GM12878 (cell line): ENCODE measurements at regions not wholly inside any gene's neighbourhood (a gene's known extent, or its start where the extent isn't known, plus 50 kb on each side); places are given as distances from the start of the nearest gene placed in this dataset.

Experiments used
- ATAC-seq: fragments of 200-7000 bp; cut with Tn5 transposase; 3 replicates; pipeline ENCODE4 v1.9.1; 2020; ENCODE audit warnings: mild to moderate bottlenecking, moderate library complexity
- BruUV-seq: library from RNA; stranded (reverse); fragments of 400-500 nt; replicated peaks from 2 replicates; lab custom pipeline; 2021; lab: Mats Ljungman, UMichigan
- CTCF ChIA-PET: fragments of 300-600 bp; sonication (Branson Sonifier 250); formaldehyde crosslinking; extraction: SDS; loops from one replicate; lab custom pipeline; 2021; ENCODE audit warnings: inconsistent platforms; lab: Yijun Ruan, JAX
- POLR2A ChIA-PET: fragments of 350-600 bp; formaldehyde crosslinking; extraction: SDS; loops from one replicate; lab custom pipeline; 2021; ENCODE audit warnings: inconsistent platforms; lab: Charles Lee
- RAD21 ChIA-PET: fragments of 300-600 bp; sonication (Branson Sonifier 250); formaldehyde crosslinking; loops from one replicate; lab custom pipeline; 2023; ENCODE audit warnings: antibody characterized with exemption; ENCODE audit not compliant: unreplicated experiment; lab: Charles Lee
- SMC1A ChIA-PET: fragments of 300-600 bp; sonication (Branson Sonifier 250); formaldehyde crosslinking; loops from one replicate; lab custom pipeline; 2023; ENCODE audit not compliant: unreplicated experiment, uncharacterized antibody; lab: Charles Lee
- DNase-seq: peaks from one replicate; pipeline ENCODE4 v3.0.0-alpha.2; 2011; ENCODE audit warnings: low read depth, low spot score
- FAIRE-seq: peaks from 3 replicates; lab custom pipeline; 2011; peaks lifted over from hg19 to GRCh38; lab: Jason Lieb, UNC
- H2AFZ ChIP-seq: 2 replicates; pipeline ENCODE4 v1.6.0; 2011; ENCODE audit warnings: low read depth, low read length, control low read depth; ENCODE audit not compliant: control insufficient read depth
- H3K27ac ChIP-seq: 2 replicates; pipeline ENCODE4 v1.5.1; 2011; ENCODE audit warnings: control low read depth; ENCODE audit not compliant: control insufficient read depth, insufficient read depth
- H3K27me3 ChIP-seq, 2 experiments: replicated peaks in 1 of 2; 2 replicates each; pipeline versions ENCODE4 v1.6.0 to v1.6.1; 2011; ENCODE audit warnings: low read length in 1 of 2; ENCODE audit not compliant: control insufficient read depth in 2 of 2, insufficient read depth in 2 of 2
- H3K36me3 ChIP-seq, 2 experiments: 2 replicates each; pipeline ENCODE4 v1.5.1; 2011; ENCODE audit warnings: low read length in 1 of 2; ENCODE audit not compliant: control insufficient read depth in 2 of 2, insufficient read depth in 2 of 2
- H3K4me1 ChIP-seq: 2 replicates; pipeline ENCODE4 v1.6.1; 2011; ENCODE audit warnings: mild to moderate bottlenecking, low read length, moderate library complexity, mixed read lengths; ENCODE audit not compliant: control insufficient read depth, insufficient read depth
- H3K4me2 ChIP-seq: 2 replicates; pipeline ENCODE4 v1.6.0; 2011; ENCODE audit warnings: control low read depth; ENCODE audit not compliant: control insufficient read depth, insufficient read depth
- H3K4me3 ChIP-seq: fragments of 200-600 bp; sonication (generic); 2 replicates; pipeline ENCODE4 v1.5.1; 2016
- H3K79me2 ChIP-seq: 2 replicates; pipeline ENCODE4 v1.6.0; 2011; ENCODE audit warnings: low read length; ENCODE audit not compliant: control insufficient read depth, insufficient read depth
- H3K9ac ChIP-seq: 2 replicates; pipeline ENCODE4 v1.8.0; 2011; ENCODE audit warnings: low read length, control low read depth, mixed read lengths; ENCODE audit not compliant: control insufficient read depth, insufficient read depth
- H3K9me3 ChIP-seq: replicated peaks from 3 replicates; pipeline ENCODE4 v1.5.1; 2011; ENCODE audit warnings: mild to moderate bottlenecking, low read length; ENCODE audit not compliant: control insufficient read depth, insufficient read depth
- H4K20me1 ChIP-seq: 2 replicates; pipeline ENCODE4 v1.6.0; 2011; ENCODE audit not compliant: control insufficient read depth, insufficient read depth
- BMI1 ChIP-seq: fragments of 450-650 bp; IDR thresholded peaks from 2 replicates; pipeline ENCODE4 v1.6.1; 2016; ENCODE audit warnings: mild to moderate bottlenecking, moderate library complexity, borderline replicate concordance
- CHD2 ChIP-seq: IDR thresholded peaks from 2 replicates; pipeline ENCODE4 v1.6.1; 2011; ENCODE audit warnings: low read depth, low read length, improper control_type of control experiment, borderline replicate concordance
- EGR1 ChIP-seq, 2 experiments: IDR thresholded peaks; 1 replicate in 1 of 2; 2 replicates in 1 of 2; pipeline ENCODE4 v1.6.1; 2011 to 2012; ENCODE audit warnings: low read depth in 2 of 2, low read length in 2 of 2, borderline replicate concordance in 1 of 2, mild to moderate bottlenecking in 1 of 2, moderate library complexity in 1 of 2
- MYC ChIP-seq: IDR thresholded peaks from 2 replicates; pipeline ENCODE4 v1.6.1; 2011; ENCODE audit warnings: mild to moderate bottlenecking, low read length, moderate library complexity, inconsistent platforms; ENCODE audit not compliant: insufficient read depth, insufficient replicate concordance, insufficient read length, severe bottlenecking
- PML ChIP-seq: IDR thresholded peaks from 2 replicates; pipeline ENCODE4 v1.6.1; 2012; ENCODE audit warnings: low read length, inconsistent platforms
- POLR2AphosphoS5 ChIP-seq: IDR thresholded peaks from 2 replicates; pipeline ENCODE4 v1.6.1; 2011; ENCODE audit warnings: mild to moderate bottlenecking, low read length, inconsistent platforms
- RCOR1 ChIP-seq: conservative IDR thresholded peaks from 2 replicates; pipeline ENCODE4 v1.6.1; 2012; ENCODE audit warnings: low read depth, low read length, improper control_type of control experiment
- SP1 ChIP-seq: IDR thresholded peaks from one replicate; pipeline ENCODE4 v1.6.1; 2011; ENCODE audit warnings: low read depth, low read length
- SREBF1 ChIP-seq: IDR thresholded peaks from 2 replicates; pipeline ENCODE4 v1.6.1; 2012; ENCODE audit warnings: mild to moderate bottlenecking, low read length
- YBX1 ChIP-seq: fragments of 450-650 bp; IDR thresholded peaks from 2 replicates; pipeline ENCODE4 v1.6.1; 2016; ENCODE audit warnings: antibody characterized with exemption
- WGBS: methylation state at CpG from one replicate; pipeline ENCODE4 v1.1.6; 2016; ENCODE audit warnings: low lambda C conversion rate; ENCODE audit not compliant: insufficient replicate concordance, insufficient coverage; ENCODE audit errors: missing lambda C conversion rate; 5-methylcytosine and 5-hydroxymethylcytosine counted together
- in situ Hi-C: fragments of 300-500 bp; cut with MboI; formaldehyde crosslinking; loops from 9 replicates; pipeline ENCODE4 v1.14.3; 2018; ENCODE audit warnings: mixed read lengths
- intact Hi-C: fragments of 100-400 bp; cut with micrococcal nuclease; formaldehyde crosslinking; loops from one replicate; pipeline ENCODE4 v1.14.2; 2022; ENCODE audit not compliant: unreplicated experiment
- TF ChIP-seq, protein P1 (sequence below): fragments of 450-650 bp; IDR thresholded peaks from 2 replicates; pipeline ENCODE4 v1.6.1; 2017; ENCODE audit warnings: low read depth, mild to moderate bottlenecking, moderate library complexity
- TF ChIP-seq, protein P2 (sequence below): fragments of 450-650 bp; IDR thresholded peaks from 2 replicates; pipeline ENCODE4 v1.6.1; 2017; ENCODE audit warnings: mild to moderate bottlenecking
- TF ChIP-seq, protein P3 (sequence below): fragments of 450-650 bp; IDR thresholded peaks from 2 replicates; pipeline ENCODE4 v1.6.1; 2017; ENCODE audit warnings: antibody characterized with exemption, mild to moderate bottlenecking, moderate library complexity
- TF ChIP-seq, protein P4 (sequence below): fragments of 450-650 bp; IDR thresholded peaks from 2 replicates; pipeline ENCODE4 v1.6.1; 2018; ENCODE audit warnings: borderline replicate concordance, mild to moderate bottlenecking; ENCODE audit not compliant: partially characterized antibody

DNA sequence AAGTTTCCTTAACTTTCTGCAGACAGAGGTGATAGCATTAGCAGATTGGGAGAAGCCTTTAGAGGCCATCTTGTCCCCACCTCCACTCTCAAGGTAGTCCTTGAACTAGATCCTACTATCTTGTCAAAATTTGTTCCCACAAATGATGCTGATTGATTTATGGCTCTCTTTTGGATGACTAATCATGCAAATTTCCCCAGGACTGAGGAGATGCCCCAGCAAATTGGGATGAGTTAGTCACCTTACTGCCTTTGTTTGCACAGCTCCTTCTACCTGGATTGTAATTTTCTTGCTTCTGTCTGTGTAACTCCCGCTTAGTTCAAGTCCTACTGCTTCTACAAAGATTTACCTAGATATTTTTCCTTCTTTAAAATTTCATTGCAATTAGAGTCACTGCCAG, 391.4 kb upstream of the CADM1 start (continued):
- no peak for TF ChIP-seq CHD2
- no peak for TF ChIP-seq YBX1
- TF ChIP-seq, protein P1, sequence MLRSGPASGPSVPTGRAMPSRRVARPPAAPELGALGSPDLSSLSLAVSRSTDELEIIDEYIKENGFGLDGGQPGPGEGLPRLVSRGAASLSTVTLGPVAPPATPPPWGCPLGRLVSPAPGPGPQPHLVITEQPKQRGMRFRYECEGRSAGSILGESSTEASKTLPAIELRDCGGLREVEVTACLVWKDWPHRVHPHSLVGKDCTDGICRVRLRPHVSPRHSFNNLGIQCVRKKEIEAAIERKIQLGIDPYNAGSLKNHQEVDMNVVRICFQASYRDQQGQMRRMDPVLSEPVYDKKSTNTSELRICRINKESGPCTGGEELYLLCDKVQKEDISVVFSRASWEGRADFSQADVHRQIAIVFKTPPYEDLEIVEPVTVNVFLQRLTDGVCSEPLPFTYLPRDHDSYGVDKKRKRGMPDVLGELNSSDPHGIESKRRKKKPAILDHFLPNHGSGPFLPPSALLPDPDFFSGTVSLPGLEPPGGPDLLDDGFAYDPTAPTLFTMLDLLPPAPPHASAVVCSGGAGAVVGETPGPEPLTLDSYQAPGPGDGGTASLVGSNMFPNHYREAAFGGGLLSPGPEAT: no peak
- TF ChIP-seq, protein P2, sequence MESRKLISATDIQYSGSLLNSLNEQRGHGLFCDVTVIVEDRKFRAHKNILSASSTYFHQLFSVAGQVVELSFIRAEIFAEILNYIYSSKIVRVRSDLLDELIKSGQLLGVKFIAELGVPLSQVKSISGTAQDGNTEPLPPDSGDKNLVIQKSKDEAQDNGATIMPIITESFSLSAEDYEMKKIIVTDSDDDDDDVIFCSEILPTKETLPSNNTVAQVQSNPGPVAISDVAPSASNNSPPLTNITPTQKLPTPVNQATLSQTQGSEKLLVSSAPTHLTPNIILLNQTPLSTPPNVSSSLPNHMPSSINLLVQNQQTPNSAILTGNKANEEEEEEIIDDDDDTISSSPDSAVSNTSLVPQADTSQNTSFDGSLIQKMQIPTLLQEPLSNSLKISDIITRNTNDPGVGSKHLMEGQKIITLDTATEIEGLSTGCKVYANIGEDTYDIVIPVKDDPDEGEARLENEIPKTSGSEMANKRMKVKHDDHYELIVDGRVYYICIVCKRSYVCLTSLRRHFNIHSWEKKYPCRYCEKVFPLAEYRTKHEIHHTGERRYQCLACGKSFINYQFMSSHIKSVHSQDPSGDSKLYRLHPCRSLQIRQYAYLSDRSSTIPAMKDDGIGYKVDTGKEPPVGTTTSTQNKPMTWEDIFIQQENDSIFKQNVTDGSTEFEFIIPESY: no peak
- no peak for TF ChIP-seq PML

DNA sequence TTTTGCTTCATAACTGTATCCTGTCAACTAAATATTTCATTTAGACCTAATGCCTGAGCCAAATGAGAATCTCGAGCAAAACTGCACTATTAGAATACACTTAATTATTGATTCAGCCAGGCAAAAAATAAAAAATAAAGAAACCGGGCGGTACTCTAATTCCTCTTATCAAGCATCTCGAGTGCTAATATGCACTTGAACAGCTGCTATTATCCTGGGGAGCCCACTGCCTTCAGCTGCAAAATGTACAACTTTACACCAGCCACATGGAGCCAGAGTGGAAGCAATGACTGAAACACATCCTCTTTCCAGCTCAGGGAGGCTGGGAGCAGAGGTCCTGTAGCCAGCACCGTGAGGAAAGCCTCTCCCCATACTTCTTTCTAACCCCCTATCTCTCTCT, 390.0 kb upstream of the CADM1 start:
- Histone ChIP-seq H2AFZ (no peak overlapping the region), H3K9me3 (no peaks in the 10 kb centered on the region; the same call in 2 of the 3 replicates), H3K27ac (no peak overlapping the region), H3K9ac (no peak overlapping the region), H3K36me3 (no peaks in the 10 kb centered on the region), H3K4me1 (peaks cover 14% of the 10 kb centered on the region), H3K4me3 (no peak overlapping the region), H4K20me1 (no peaks in the 10 kb centered on the region), H3K4me2 (no peak overlapping the region), H3K79me2 (no peaks in the 10 kb centered on the region), H3K27me3 (no peaks in the 10 kb centered on the region)
- ChIA-PET RAD21 (no interaction called here), CTCF (interaction anchor here (1.2 kb wide), 1 partner anchor 11 kb away, joined by 3 read pairs; no protein-coding TSS in a partner anchor), SMC1A (interaction anchor here (1.3 to 1.8 kb wide), 2 partner anchors 18 to 22 kb away, joined by 5 to 6 read pairs; no protein-coding TSS in a partner anchor), POLR2A (no interaction called here)
- in situ Hi-C loops (no loop called here), intact Hi-C loops (no loop called here)
- 68% methylated on average over 5 of the region's 5 CpGs for WGBS
- FAIRE-seq (no peak), ATAC-seq (no peak), DNase-seq (no peak)
- no TSS peak for BruUV-seq
- TF ChIP-seq RCOR1 (no peak), YBX1 (no peak), BMI1 (no peak), SP1 (no peak), EGR1 (IDR thresholded peaks at IDR 0.05; ENCODE audit: borderline replicate concordance in 1 of 2, low read depth in 2 of 2, low read length in 2 of 2) (no peak), SREBF1 (no peak), POLR2AphosphoS5 (no peak), MYC (no peak)
- TF ChIP-seq, protein P3, sequence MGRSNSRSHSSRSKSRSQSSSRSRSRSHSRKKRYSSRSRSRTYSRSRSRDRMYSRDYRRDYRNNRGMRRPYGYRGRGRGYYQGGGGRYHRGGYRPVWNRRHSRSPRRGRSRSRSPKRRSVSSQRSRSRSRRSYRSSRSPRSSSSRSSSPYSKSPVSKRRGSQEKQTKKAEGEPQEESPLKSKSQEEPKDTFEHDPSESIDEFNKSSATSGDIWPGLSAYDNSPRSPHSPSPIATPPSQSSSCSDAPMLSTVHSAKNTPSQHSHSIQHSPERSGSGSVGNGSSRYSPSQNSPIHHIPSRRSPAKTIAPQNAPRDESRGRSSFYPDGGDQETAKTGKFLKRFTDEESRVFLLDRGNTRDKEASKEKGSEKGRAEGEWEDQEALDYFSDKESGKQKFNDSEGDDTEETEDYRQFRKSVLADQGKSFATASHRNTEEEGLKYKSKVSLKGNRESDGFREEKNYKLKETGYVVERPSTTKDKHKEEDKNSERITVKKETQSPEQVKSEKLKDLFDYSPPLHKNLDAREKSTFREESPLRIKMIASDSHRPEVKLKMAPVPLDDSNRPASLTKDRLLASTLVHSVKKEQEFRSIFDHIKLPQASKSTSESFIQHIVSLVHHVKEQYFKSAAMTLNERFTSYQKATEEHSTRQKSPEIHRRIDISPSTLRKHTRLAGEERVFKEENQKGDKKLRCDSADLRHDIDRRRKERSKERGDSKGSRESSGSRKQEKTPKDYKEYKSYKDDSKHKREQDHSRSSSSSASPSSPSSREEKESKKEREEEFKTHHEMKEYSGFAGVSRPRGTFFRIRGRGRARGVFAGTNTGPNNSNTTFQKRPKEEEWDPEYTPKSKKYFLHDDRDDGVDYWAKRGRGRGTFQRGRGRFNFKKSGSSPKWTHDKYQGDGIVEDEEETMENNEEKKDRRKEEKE: no peak
- TF ChIP-seq, protein P4, sequence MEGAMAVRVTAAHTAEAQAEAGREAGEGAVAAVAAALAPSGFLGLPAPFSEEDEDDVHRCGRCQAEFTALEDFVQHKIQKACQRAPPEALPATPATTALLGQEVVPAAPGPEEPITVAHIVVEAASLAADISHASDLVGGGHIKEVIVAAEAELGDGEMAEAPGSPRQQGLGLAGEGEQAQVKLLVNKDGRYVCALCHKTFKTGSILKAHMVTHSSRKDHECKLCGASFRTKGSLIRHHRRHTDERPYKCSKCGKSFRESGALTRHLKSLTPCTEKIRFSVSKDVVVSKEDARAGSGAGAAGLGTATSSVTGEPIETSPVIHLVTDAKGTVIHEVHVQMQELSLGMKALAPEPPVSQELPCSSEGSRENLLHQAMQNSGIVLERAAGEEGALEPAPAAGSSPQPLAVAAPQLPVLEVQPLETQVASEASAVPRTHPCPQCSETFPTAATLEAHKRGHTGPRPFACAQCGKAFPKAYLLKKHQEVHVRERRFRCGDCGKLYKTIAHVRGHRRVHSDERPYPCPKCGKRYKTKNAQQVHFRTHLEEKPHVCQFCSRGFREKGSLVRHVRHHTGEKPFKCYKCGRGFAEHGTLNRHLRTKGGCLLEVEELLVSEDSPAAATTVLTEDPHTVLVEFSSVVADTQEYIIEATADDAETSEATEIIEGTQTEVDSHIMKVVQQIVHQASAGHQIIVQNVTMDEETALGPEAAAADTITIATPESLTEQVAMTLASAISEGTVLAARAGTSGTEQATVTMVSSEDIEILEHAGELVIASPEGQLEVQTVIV: no peak
